A549 (cell line): ENCODE measurements at regions not wholly inside any gene's neighbourhood (a gene's known extent, or its start where the extent isn't known, plus 50 kb on each side); places are given as distances from the start of the nearest gene placed in this dataset.

Experiments
- ATAC-seq, 2 experiments: fragments of 200-7000 bp in 1 of 2; fragments of >200 bp in 1 of 2; cut with Nextera tagmentation in 1 of 2; cut with Tn5 transposase in 1 of 2; 3 replicates each; pipeline versions ENCODE4 v1.8.0 to v1.9.1; 2018 to 2020; ENCODE audit warnings: mild to moderate bottlenecking in 1 of 2, moderate library complexity in 1 of 2
- CTCF ChIA-PET: fragments of 300-600 bp; sonication (Branson Sonifier 250); formaldehyde crosslinking; extraction: SDS; loops from one replicate; lab custom pipeline; 2021; ENCODE audit warnings: antibody characterized with exemption, inconsistent platforms; lab: Yijun Ruan, JAX
- POLR2A ChIA-PET: fragments of 350-600 bp; formaldehyde crosslinking; extraction: SDS; loops from one replicate; lab custom pipeline; 2021; ENCODE audit warnings: antibody characterized with exemption, inconsistent platforms; lab: Yijun Ruan, JAX
- DNase-seq, 2 experiments: peaks; one replicate each; pipeline versions ENCODE4 v3.0.0 to v3.0.0-alpha.2; 2011 to 2016; ENCODE audit warnings: low read depth in 1 of 2, low spot score in 1 of 2
- FAIRE-seq: peaks from 2 replicates; lab custom pipeline; 2011; peaks lifted over from hg19 to GRCh38; lab: Jason Lieb, UNC
- H3K27ac ChIP-seq, 2 experiments: fragments of >200 bp; sonication (Bioruptor Twin); formaldehyde crosslinking; 3 replicates each; pipeline ENCODE4 v1.5.1; 2016 to 2017
- H3K4me1 ChIP-seq: fragments of >200 bp; sonication (Bioruptor Twin); formaldehyde crosslinking; 3 replicates; pipeline ENCODE4 v1.6.1; 2016
- H3K4me2 ChIP-seq: fragments of >200 bp; sonication (Bioruptor Twin); formaldehyde crosslinking; 3 replicates; pipeline ENCODE4 v1.6.1; 2016
- H3K4me3 ChIP-seq: fragments of >200 bp; sonication (Bioruptor Twin); formaldehyde crosslinking; 3 replicates; pipeline ENCODE4 v1.5.1; 2016
- H3K9me3 ChIP-seq: fragments of >200 bp; sonication (Bioruptor Twin); formaldehyde crosslinking; 3 replicates; pipeline ENCODE4 v1.6.1; 2016
- BHLHE40 ChIP-seq: IDR thresholded peaks from 2 replicates; pipeline ENCODE4 v1.6.1; 2012; ENCODE audit warnings: low read depth, low read length, inconsistent platforms
- CEBPB ChIP-seq, 2 experiments: fragments of >200 bp in 1 of 2; sonication (Bioruptor Twin) in 1 of 2; formaldehyde crosslinking in 1 of 2; IDR thresholded peaks; 2 replicates each; pipeline ENCODE4 v1.6.1; 2012 to 2016
- CHD2 ChIP-seq: fragments of 150-350 bp; IDR thresholded peaks from 2 replicates; pipeline ENCODE4 v1.6.1; 2014; ENCODE audit warnings: low read length; ENCODE audit not compliant: partially characterized antibody
- CHD4 ChIP-seq: fragments of 200-600 bp; sonication (generic); IDR thresholded peaks from 2 replicates; pipeline ENCODE4 v1.6.1; 2016; ENCODE audit warnings: antibody characterized with exemption, mild to moderate bottlenecking, borderline replicate concordance
- CTCF ChIP-seq: fragments of >200 bp; sonication (Bioruptor Twin); formaldehyde crosslinking; IDR thresholded peaks from 3 replicates; pipeline ENCODE4 v1.5.1; 2016
- ESRRA ChIP-seq: fragments of 150-350 bp; IDR thresholded peaks from 2 replicates; pipeline ENCODE4 v1.6.1; 2014; ENCODE audit warnings: mild to moderate bottlenecking, low read length, borderline replicate concordance
- FOSB ChIP-seq: fragments of 250-450 bp; sonication (Bioruptor Pico); IDR thresholded peaks from 2 replicates; pipeline ENCODE4 v1.5.0; 2020; ENCODE audit warnings: mild to moderate bottlenecking, moderate library complexity
- FOSL2 ChIP-seq, 2 experiments: fragments of 450-650 bp in 1 of 2; fragments of >200 bp in 1 of 2; sonication (Bioruptor Twin) in 1 of 2; formaldehyde crosslinking; IDR thresholded peaks; 2 replicates each; pipeline versions ENCODE4 v1.5.0 to v1.6.1; 2016 to 2020; ENCODE audit warnings: mild to moderate bottlenecking in 1 of 2, moderate library complexity in 1 of 2
- FOXS1 ChIP-seq: fragments of 250-450 bp; sonication (Bioruptor Pico); IDR thresholded peaks from 2 replicates; pipeline ENCODE4 v1.5.0; 2020; ENCODE audit warnings: mild to moderate bottlenecking, moderate library complexity
- HDAC2 ChIP-seq: fragments of 200-600 bp; sonication (generic); IDR thresholded peaks from 2 replicates; pipeline ENCODE4 v1.6.1; 2016
- HEYL ChIP-seq: fragments of 250-450 bp; sonication (Bioruptor Pico); IDR thresholded peaks from 2 replicates; pipeline ENCODE4 v1.8.0; 2021; ENCODE audit warnings: mild to moderate bottlenecking, moderate library complexity
- JUN ChIP-seq, 2 experiments: fragments of >200 bp; sonication (Bioruptor Twin); formaldehyde crosslinking; IDR thresholded peaks; 2 replicates in 1 of 2; 3 replicates in 1 of 2; pipeline ENCODE4 v1.6.1; 2016 to 2017
- JUNB ChIP-seq: fragments of >200 bp; sonication (Bioruptor Twin); formaldehyde crosslinking; IDR thresholded peaks from 2 replicates; pipeline ENCODE4 v1.6.1; 2016
- KDM5A ChIP-seq: fragments of 200-600 bp; sonication (generic); IDR thresholded peaks from 2 replicates; pipeline ENCODE4 v1.6.1; 2016; ENCODE audit warnings: antibody characterized with exemption, mild to moderate bottlenecking
- MYC ChIP-seq: IDR thresholded peaks from 2 replicates; pipeline ENCODE4 v1.6.1; 2012; ENCODE audit warnings: mild to moderate bottlenecking, inconsistent platforms, low read length, improper control_type of control experiment, borderline replicate concordance
- NR3C1 ChIP-seq: fragments of >200 bp; sonication (Bioruptor Twin); formaldehyde crosslinking; IDR thresholded peaks from 3 replicates; pipeline ENCODE4 v1.6.1; 2017
- POLR2AphosphoS2 ChIP-seq: conservative IDR thresholded peaks from 2 replicates; pipeline ENCODE4 v1.6.1; 2012; ENCODE audit warnings: low read length, improper control_type of control experiment, inconsistent platforms
- RFX5 ChIP-seq: fragments of 450-650 bp; IDR thresholded peaks from 2 replicates; pipeline ENCODE4 v1.7.1; 2014; ENCODE audit warnings: antibody characterized with exemption, mild to moderate bottlenecking, moderate library complexity
- TFCP2L1 ChIP-seq: fragments of 250-450 bp; sonication (Bioruptor Pico); IDR thresholded peaks from 2 replicates; pipeline ENCODE4 v1.5.0; 2021; ENCODE audit warnings: mild to moderate bottlenecking
- TP53 ChIP-seq: fragments of 250-450 bp; sonication (Bioruptor Pico); IDR thresholded peaks from 2 replicates; pipeline ENCODE4 v1.5.0; 2021; ENCODE audit warnings: mild to moderate bottlenecking, moderate library complexity
- ZNF302 ChIP-seq: fragments of 250-450 bp; sonication (Bioruptor Pico); IDR thresholded peaks from 2 replicates; pipeline ENCODE4 v1.9.0; 2021; ENCODE audit warnings: inconsistent platforms, mild to moderate bottlenecking, moderate library complexity
- ZSCAN20 ChIP-seq: fragments of 250-450 bp; sonication (Bioruptor Pico); IDR thresholded peaks from 2 replicates; pipeline ENCODE4 v1.8.0; 2022; ENCODE audit warnings: mild to moderate bottlenecking, moderate library complexity
- WGBS: methylation state at CpG from one replicate; pipeline ENCODE4 v1.1.6; 2017; ENCODE audit errors: missing lambda C conversion rate; 5-methylcytosine and 5-hydroxymethylcytosine counted together
- TF ChIP-seq, protein P1 (sequence below): fragments of 250-450 bp; sonication (Bioruptor Pico); IDR thresholded peaks from 2 replicates; pipeline ENCODE4 v1.5.0; 2020; ENCODE audit warnings: low read depth, mild to moderate bottlenecking, moderate library complexity
- TF ChIP-seq, protein P2 (sequence below): IDR thresholded peaks from 2 replicates; pipeline ENCODE4 v1.6.1; 2012; ENCODE audit warnings: low read depth, borderline replicate concordance

GRCh38 chr10:29021591-29021990 is 267.3 kb upstream of the LYZL1 start:
- H3K4me3 ChIP-seq: no peak overlapping the region
- no peak for FAIRE-seq
- CTCF ChIA-PET: interaction anchor here (0.6 to 0.9 kb wide), 3 partner anchors 47 to 496 kb away, joined by 3 to 6 read pairs (median 3); no protein-coding TSS in a partner anchor

DNA sequence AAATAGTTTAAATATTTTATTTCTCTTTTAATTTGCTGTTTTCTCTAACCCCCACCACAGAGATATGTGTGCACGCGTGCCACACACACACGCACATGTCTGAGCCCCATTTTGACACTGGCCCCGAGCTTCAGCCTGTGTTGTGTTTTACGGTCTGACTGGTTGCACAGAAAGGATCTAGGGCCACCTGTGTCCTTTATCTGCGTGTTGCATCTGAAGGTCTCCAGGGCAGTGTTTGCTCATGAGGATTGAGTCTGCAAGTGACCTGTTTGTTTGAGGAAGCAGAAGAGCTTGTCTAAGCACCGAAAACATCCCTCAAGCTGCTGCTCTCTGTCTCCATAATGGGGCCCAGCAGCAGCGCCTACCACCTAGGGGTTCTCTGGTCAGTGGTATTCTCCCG is 266.4 kb upstream of the LYZL1 start:
- DNase-seq (no peak), FAIRE-seq (no peak), ATAC-seq (no peak)
- Histone ChIP-seq H3K4me1 (0 out of 3 replicates have a peak, but pooled peaks cover 3% of the 10 kb centered on the region), H3K4me2 (no peak overlapping the region), H3K9me3 (peaks cover 1% of the 10 kb centered on the region; the same call in 1 of the 3 replicates), H3K27ac (no peak overlapping the region), H3K4me3 (no peak overlapping the region)
- WGBS: 86% methylated on average over 9 of the region's 9 CpGs
- ChIA-PET POLR2A (no interaction called here), CTCF (interaction anchor here (0.9 to 1.1 kb wide), 2 partner anchors 83 to 237 kb away, joined by 3 read pairs; no protein-coding TSS in a partner anchor)
- TF ChIP-seq CHD4 (no peak), ZNF302 (CRISPR knock-in tag) (no peak), NR3C1 (no peak), BHLHE40 (no peak), RFX5 (no peak), ZSCAN20 (CRISPR knock-in tag) (no peak), JUN (IDR thresholded peaks at IDR 0.05) (no peak), FOSL2 (IDR thresholded peaks at IDR 0.05) (no peak), FOSL2 (CRISPR knock-in tag; IDR thresholded peaks at IDR 0.05) (no peak), CEBPB (IDR thresholded peaks at IDR 0.05) (no peak), JUNB (no peak), POLR2AphosphoS2 (no peak), CTCF (no peak), HEYL (no peak), HDAC2 (no peak)
- TF ChIP-seq, protein P1, sequence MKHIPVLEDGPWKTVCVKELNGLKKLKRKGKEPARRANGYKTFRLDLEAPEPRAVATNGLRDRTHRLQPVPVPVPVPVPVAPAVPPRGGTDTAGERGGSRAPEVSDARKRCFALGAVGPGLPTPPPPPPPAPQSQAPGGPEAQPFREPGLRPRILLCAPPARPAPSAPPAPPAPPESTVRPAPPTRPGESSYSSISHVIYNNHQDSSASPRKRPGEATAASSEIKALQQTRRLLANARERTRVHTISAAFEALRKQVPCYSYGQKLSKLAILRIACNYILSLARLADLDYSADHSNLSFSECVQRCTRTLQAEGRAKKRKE (CRISPR knock-in tag): no peak

More at GRCh38 chr10:29021591-29021990, 267.3 kb upstream of the LYZL1 start:
- H3K9me3 ChIP-seq: peaks cover 4% of the 10 kb centered on the region; the same call in 1 of the 3 replicates
- no peak for TF ChIP-seq JUN (IDR thresholded peaks at IDR 0.05)
- TF ChIP-seq, protein P1 (CRISPR knock-in tag): no peak
- no peak for TF ChIP-seq CTCF
- no peak for TF ChIP-seq MYC
- no peak for TF ChIP-seq TP53 (CRISPR knock-in tag)
- no peak for TF ChIP-seq FOXS1 (CRISPR knock-in tag)
- TF ChIP-seq FOSB (CRISPR knock-in tag): no peak
- TF ChIP-seq POLR2AphosphoS2: no peak
- TF ChIP-seq CHD2: no peak
- TF ChIP-seq KDM5A: no peak
- TF ChIP-seq TFCP2L1 (CRISPR knock-in tag): no peak
- TF ChIP-seq BHLHE40: no peak
- TF ChIP-seq, protein P2, sequence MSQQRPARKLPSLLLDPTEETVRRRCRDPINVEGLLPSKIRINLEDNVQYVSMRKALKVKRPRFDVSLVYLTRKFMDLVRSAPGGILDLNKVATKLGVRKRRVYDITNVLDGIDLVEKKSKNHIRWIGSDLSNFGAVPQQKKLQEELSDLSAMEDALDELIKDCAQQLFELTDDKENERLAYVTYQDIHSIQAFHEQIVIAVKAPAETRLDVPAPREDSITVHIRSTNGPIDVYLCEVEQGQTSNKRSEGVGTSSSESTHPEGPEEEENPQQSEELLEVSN: no peak
- TF ChIP-seq ESRRA: no peak
- TF ChIP-seq, all 56 proteins: peak for 0
- Histone ChIP-seq H3K4me1 (0 out of 3 replicates have a peak, but pooled peaks cover 3% of the 10 kb centered on the region), H3K4me2 (no peak overlapping the region), H3K27ac (no peak overlapping the region)
- no peak for ATAC-seq
- 57% methylated on average over 3 of the region's 3 CpGs for WGBS
- POLR2A ChIA-PET: no interaction called here
- no peak for DNase-seq
